GM12878 (cell line): ENCODE measurements at regions not wholly inside any gene's neighbourhood (a gene's known extent, or its start where the extent isn't known, plus 50 kb on each side); places are given as distances from the start of the nearest gene placed in this dataset.

Experiments used
- EZH2 ChIP-seq: IDR thresholded peaks from 2 replicates; pipeline ENCODE4 v1.6.1; 2012; ENCODE audit warnings: low read depth, mild to moderate bottlenecking, control low read depth, inconsistent platforms, low read length, borderline replicate concordance; ENCODE audit not compliant: control insufficient read depth
- HCFC1 ChIP-seq: fragments of 150-350 bp; IDR thresholded peaks from 2 replicates; pipeline ENCODE4 v1.6.1; 2014; ENCODE audit warnings: low read length
- NRF1 ChIP-seq: conservative IDR thresholded peaks from 2 replicates; pipeline ENCODE4 v1.6.1; 2011; ENCODE audit warnings: mild to moderate bottlenecking, low read depth, low read length, improper control_type of control experiment
- PAX8 ChIP-seq: fragments of 450-650 bp; IDR thresholded peaks from 2 replicates; pipeline ENCODE4 v1.6.1; 2017; ENCODE audit warnings: mild to moderate bottlenecking, moderate library complexity
- PKNOX1 ChIP-seq: fragments of 450-650 bp; IDR thresholded peaks from 2 replicates; pipeline ENCODE4 v1.6.1; 2016; ENCODE audit warnings: mild to moderate bottlenecking
- POLR2AphosphoS5 ChIP-seq: IDR thresholded peaks from 2 replicates; pipeline ENCODE4 v1.6.1; 2011; ENCODE audit warnings: mild to moderate bottlenecking, low read length, inconsistent platforms
- RAD21 ChIP-seq: IDR thresholded peaks from 2 replicates; pipeline ENCODE4 v1.6.1; 2011; ENCODE audit warnings: mild to moderate bottlenecking, low read depth, low read length, moderate library complexity; ENCODE audit not compliant: insufficient read depth
- RCOR1 ChIP-seq: conservative IDR thresholded peaks from 2 replicates; pipeline ENCODE4 v1.6.1; 2012; ENCODE audit warnings: low read depth, low read length, improper control_type of control experiment
- SPI1 ChIP-seq: IDR thresholded peaks from 2 replicates; pipeline ENCODE4 v1.6.1; 2011; ENCODE audit warnings: low read depth, mild to moderate bottlenecking, low read length, moderate library complexity, borderline replicate concordance; ENCODE audit not compliant: insufficient read depth
- TF ChIP-seq, protein P1 (sequence below), 3 experiments: IDR thresholded peaks in 2 of 3; conservative IDR thresholded peaks in 1 of 3; 2 replicates each; pipeline ENCODE4 v1.5.1; 2011; ENCODE audit warnings: low read depth in 3 of 3, low read length in 3 of 3, mild to moderate bottlenecking in 3 of 3, control low read depth in 2 of 3, moderate library complexity in 2 of 3, inconsistent platforms in 1 of 3, mixed read lengths in 1 of 3; ENCODE audit not compliant: control insufficient read depth in 2 of 3, insufficient read depth in 1 of 3; ENCODE audit errors: extremely low read depth in 1 of 3
- TF ChIP-seq, protein P2 (sequence below): fragments of 450-650 bp; IDR thresholded peaks from 2 replicates; pipeline ENCODE4 v1.6.1; 2018; ENCODE audit warnings: borderline replicate concordance, mild to moderate bottlenecking; ENCODE audit not compliant: partially characterized antibody
- TF ChIP-seq, protein P3 (sequence below): IDR thresholded peaks from 2 replicates; pipeline ENCODE4 v1.6.1; 2011; ENCODE audit warnings: low read depth, mild to moderate bottlenecking, low read length, moderate library complexity, borderline replicate concordance; ENCODE audit errors: extremely low read depth

DNA sequence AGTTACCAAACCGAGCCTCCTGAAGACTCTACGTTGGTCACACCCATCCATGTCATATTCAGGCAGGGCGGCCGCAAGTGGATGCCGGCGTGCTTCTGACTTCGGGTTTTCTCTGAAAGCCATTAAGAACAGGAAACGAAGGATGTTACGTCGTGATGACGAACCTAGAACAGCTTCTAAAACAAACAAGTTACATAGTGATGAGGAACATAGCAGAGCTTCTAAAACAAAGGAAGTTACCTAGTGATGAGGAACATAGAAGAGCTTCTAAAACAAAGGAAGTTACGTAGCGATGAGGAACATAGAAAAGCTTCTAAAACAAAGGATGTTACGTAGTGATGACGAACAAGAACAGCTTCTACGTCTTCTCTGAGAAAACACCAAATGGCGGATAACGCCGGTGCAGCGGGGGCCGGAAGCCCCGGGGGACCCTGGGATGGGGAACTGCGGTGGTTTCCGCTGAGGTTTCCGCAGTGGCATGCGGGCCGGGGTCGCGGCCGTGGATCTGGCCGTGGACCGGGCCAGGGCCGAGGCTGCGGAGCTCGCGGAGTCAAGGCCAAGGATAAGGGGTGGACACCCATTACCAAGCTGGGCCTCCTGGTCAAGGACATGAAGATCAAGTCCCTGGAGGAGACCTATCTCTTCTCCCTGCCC, 141.1 kb downstream of the SOCS6 start:
- TF ChIP-seq, protein P1, sequence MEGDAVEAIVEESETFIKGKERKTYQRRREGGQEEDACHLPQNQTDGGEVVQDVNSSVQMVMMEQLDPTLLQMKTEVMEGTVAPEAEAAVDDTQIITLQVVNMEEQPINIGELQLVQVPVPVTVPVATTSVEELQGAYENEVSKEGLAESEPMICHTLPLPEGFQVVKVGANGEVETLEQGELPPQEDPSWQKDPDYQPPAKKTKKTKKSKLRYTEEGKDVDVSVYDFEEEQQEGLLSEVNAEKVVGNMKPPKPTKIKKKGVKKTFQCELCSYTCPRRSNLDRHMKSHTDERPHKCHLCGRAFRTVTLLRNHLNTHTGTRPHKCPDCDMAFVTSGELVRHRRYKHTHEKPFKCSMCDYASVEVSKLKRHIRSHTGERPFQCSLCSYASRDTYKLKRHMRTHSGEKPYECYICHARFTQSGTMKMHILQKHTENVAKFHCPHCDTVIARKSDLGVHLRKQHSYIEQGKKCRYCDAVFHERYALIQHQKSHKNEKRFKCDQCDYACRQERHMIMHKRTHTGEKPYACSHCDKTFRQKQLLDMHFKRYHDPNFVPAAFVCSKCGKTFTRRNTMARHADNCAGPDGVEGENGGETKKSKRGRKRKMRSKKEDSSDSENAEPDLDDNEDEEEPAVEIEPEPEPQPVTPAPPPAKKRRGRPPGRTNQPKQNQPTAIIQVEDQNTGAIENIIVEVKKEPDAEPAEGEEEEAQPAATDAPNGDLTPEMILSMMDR (IDR thresholded peaks at IDR 0.05 in 2 of 3, conservative IDR thresholded peaks at IDR 0.05 in 1 of 3; ENCODE audit: control insufficient read depth in 2 of 3, extremely low read depth in 1 of 3, insufficient read depth in 1 of 3, low read depth in 3 of 3, low read length in 3 of 3) = no peak
- no peak for TF ChIP-seq HCFC1
- TF ChIP-seq SPI1 = no peak
- TF ChIP-seq PKNOX1 = no peak
- TF ChIP-seq, protein P2, sequence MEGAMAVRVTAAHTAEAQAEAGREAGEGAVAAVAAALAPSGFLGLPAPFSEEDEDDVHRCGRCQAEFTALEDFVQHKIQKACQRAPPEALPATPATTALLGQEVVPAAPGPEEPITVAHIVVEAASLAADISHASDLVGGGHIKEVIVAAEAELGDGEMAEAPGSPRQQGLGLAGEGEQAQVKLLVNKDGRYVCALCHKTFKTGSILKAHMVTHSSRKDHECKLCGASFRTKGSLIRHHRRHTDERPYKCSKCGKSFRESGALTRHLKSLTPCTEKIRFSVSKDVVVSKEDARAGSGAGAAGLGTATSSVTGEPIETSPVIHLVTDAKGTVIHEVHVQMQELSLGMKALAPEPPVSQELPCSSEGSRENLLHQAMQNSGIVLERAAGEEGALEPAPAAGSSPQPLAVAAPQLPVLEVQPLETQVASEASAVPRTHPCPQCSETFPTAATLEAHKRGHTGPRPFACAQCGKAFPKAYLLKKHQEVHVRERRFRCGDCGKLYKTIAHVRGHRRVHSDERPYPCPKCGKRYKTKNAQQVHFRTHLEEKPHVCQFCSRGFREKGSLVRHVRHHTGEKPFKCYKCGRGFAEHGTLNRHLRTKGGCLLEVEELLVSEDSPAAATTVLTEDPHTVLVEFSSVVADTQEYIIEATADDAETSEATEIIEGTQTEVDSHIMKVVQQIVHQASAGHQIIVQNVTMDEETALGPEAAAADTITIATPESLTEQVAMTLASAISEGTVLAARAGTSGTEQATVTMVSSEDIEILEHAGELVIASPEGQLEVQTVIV = no peak
- TF ChIP-seq, protein P3, sequence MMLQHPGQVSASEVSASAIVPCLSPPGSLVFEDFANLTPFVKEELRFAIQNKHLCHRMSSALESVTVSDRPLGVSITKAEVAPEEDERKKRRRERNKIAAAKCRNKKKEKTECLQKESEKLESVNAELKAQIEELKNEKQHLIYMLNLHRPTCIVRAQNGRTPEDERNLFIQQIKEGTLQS = no peak
- no peak for TF ChIP-seq RAD21
- no peak for TF ChIP-seq RCOR1
- no peak for TF ChIP-seq PAX8
- TF ChIP-seq EZH2 = no peak
- no peak for TF ChIP-seq POLR2AphosphoS5
- TF ChIP-seq NRF1 = no peak
